Activated CD8-positive, alpha-beta memory T cell treated with anti-CD3 and anti-CD28 coated beads for 48 hours (primary cell): ENCODE measurements at regions not wholly inside any gene's neighbourhood (a gene's known extent, or its start where the extent isn't known, plus 50 kb on each side); places are given as distances from the start of the nearest gene placed in this dataset.

ENCODE experiments used
- DNase-seq, 3 experiments: peaks; one replicate each; pipeline ENCODE4 v3.0.0-alpha.2; 2020; ENCODE audit warnings: low read depth in 2 of 3, low spot score in 2 of 3

DNA sequence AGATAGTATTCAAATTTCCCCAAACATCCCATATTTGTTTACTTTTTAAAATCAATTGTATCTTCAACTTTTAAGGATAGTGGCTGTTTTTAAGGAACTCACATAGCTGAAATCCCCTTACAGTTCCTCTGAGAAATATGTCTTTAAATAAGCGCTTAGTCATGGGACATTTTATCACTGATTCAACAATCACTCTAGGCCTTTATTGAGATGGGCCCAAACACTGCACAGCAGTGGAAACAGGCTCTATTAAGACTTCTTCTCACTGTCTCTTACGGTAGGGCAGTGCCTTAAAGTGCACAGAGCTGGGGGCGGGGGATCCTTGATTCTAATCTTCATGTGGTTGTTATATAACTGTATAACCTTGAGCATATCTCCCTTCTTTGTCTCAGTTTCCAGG, 59.8 kb upstream of the RREB1 start:
- DNase-seq: no peak

DNA sequence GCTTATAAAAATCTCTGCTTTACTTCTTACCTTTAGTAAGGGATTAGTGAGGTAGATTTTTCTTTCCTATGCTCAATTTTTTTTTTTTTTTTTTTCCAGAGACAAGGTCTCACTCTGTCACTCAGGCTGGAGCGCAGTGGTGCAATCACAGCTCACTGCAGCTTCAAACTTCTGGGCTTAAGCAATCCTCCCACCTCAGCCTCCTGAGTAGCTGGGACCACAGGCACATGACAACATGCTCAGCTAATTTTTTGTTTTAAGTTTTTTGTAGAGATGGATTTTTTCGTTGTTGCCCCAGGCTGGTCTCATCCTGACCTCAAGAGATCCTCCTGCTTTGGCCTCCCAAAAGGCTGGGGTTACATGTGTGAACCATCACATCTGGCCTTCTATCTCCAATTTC, 58.9 kb upstream of the RREB1 start:
- no peak for DNase-seq

GRCh38 chr6:7050004-7050403, 57.8 kb upstream of the RREB1 start:
- no peak for DNase-seq

DNA sequence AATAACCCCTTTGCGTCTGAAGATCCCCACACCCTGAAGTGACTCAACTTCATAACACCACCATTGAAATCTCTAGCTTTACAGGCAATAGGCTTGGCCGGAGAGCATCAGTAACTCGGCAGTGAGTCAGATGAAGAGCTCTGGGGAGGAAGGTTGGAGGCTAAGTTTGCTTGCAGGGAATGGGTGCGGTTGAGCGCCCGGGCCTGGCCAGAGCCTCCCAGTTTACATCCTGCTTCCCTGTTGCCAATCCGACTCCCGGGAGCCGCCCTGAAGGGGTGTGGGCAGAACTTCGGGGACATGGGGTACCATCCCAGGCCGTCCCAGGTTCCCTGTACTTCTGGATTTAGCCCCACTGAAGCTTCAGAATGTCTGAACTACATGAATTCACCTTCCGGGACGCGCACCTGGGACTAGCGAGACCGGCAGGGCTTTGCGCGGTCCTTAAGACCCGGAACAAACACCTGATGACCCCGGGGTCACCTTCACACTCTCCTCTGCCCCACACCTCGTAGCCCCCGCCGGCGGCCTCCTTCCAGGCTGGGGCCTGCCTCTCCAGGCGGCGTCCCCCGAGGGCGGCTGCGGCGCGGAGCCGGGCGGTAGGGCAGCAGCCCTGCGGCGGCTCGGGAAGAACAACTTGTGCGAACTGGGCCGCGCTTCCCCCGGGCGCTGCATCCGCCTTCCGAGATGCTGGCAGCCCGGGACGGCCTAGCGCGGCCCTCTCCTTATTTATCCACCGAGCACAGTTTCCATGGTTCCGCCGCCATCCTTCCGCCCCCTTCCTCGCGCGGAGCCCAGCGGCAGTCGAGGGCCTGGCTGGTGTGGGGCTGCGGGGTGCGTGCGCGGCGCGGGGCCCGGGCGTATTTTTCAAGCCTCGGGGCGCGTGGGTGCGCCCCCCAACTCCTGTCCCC, 56.6 kb upstream of the RREB1 start:
- no peak for DNase-seq

DNA sequence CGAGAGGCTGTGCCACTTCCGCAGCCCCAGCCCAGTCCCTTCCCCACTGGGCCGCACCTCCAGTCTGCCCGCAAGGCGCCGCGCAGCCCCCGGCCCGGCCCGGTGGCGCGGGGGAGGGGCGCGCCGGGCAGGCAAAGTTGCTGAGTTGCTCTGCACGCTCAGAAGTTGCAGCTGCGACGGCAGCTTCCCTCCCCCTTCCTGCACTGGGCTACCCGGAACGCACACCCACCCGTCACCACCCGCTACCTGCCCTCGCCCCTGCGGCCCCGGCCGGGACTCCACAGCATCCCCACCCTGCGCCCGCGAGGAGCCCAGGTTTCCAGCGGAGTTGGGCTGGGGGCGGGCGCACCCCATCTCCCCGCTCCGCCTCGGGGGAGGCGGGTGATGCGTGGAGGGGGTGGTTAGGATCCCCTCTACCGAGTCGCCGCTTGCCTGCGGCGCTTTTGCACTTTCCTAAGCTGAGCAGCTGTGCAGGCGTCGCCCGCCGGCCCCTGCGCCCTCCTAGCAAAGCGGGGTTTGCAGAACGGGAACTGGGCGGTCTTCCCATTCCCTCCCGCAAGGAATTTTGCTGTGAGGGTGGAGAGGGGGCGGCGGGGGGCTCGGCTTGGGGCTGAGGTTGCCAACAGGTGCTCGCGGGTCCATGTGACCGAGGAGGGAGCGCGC, 55.9 kb upstream of the RREB1 start:
- no peak for DNase-seq

GRCh38 chr6:7052443-7053011, 55.2 kb upstream of the RREB1 start:
- no peak for DNase-seq

DNA sequence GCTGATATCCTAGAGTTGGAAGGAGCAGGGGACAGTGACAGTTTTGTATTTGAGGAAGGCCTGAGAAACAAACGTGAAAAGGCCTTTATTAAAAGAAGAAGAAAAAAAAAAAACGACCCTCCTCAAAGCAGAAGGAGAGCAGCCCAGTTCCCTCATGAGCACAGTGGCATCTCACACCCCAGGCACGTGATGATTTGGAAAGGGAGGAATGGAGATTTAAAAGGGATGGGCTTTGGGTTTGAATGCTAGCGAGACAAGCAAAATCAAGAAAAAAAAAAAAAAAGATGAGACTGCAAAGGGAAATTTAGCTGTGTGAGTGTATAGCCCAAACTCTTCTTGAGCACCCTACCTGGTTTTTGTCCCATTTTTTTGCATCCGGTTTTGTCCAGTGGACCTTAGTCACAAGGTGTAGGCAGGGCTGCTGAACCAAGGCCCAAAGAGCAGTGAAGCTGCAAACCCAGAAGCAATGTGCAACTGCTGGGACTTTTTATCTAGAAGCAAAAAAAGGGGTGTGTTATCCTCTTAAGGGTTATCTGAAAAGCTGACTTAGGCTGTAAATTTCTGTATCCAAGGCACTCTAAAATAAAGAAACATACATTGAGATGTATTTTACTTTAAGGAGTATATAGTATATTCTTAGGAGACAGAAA, 54.5 kb upstream of the RREB1 start:
- DNase-seq: no peak
